ENCODE measurements at regions not wholly inside any gene's neighbourhood (a gene's known extent, or its start where the extent isn't known, plus 50 kb on each side); places are given as distances from the start of the nearest gene placed in this dataset.
A peak's percentile ranks its signal among the peaks of the same experiment; 100 is the strongest.

GRCh38 chr2:234732404-234733092 is 219.3 kb upstream of the SH3BP4 start:
- no peak for TF ChIP-seq CTCF (conservative IDR thresholded peaks at IDR 0.05; ENCODE audit: low read length)
- H3K4me3 ChIP-seq (ENCODE audit: low read length) = no peak overlapping the region
- no peak for DNase-seq (ENCODE audit: low read depth)

GRCh38 chr2:234731236-234731635 is 220.6 kb upstream of the SH3BP4 start:
- DNase-seq (ENCODE audit: low read depth) = no peak
- H3K4me3 ChIP-seq (ENCODE audit: low read length) = no peak overlapping the region
- no peak for TF ChIP-seq CTCF (conservative IDR thresholded peaks at IDR 0.05; ENCODE audit: low read length)

GRCh38 chr2:234730066-234730640 is 221.7 kb upstream of the SH3BP4 start:
- no peak for DNase-seq (ENCODE audit: low read depth)
- no peak for TF ChIP-seq CTCF (conservative IDR thresholded peaks at IDR 0.05; ENCODE audit: low read length)

GRCh38 chr2:234725528-234726264 is 226.1 kb upstream of the SH3BP4 start:
- no peak for TF ChIP-seq CTCF (conservative IDR thresholded peaks at IDR 0.05; ENCODE audit: low read length)
- peak; percentile 63 for DNase-seq (ENCODE audit: low read depth)

More at GRCh38 chr2:234730066-234730640, 221.7 kb upstream of the SH3BP4 start:
- H3K4me3 ChIP-seq (ENCODE audit: low read length) = no peak overlapping the region

GRCh38 chr2:234724850-234725249 is 227.0 kb upstream of the SH3BP4 start:
- no peak overlapping the region for H3K4me3 ChIP-seq (ENCODE audit: low read length)
- no peak for DNase-seq (ENCODE audit: low read depth)
- no peak for TF ChIP-seq CTCF (conservative IDR thresholded peaks at IDR 0.05; ENCODE audit: low read length)

More at GRCh38 chr2:234725528-234726264, 226.1 kb upstream of the SH3BP4 start:
- no peak overlapping the region for H3K4me3 ChIP-seq (ENCODE audit: low read length)

- TF ChIP-seq CTCF (conservative IDR thresholded peaks at IDR 0.05; ENCODE audit: low read length) = no peak
- no peak overlapping the region for H3K4me3 ChIP-seq (ENCODE audit: low read length)
- DNase-seq (ENCODE audit: low read depth) = no peak
Measured at GRCh38 chr2:234723400-234723799, 226.5 kb upstream of the ARL4C start.
